GM12872 (cell line): ENCODE measurements at regions not wholly inside any gene's neighbourhood (a gene's known extent, or its start where the extent isn't known, plus 50 kb on each side); places are given as distances from the start of the nearest gene placed in this dataset.

Source experiments
- CTCF ChIP-seq: IDR thresholded peaks from 3 replicates; pipeline ENCODE4 v1.5.1; 2011; ENCODE audit warnings: low read depth, mild to moderate bottlenecking, low read length, moderate library complexity; ENCODE audit not compliant: insufficient read depth

GRCh38 chr21:35849144-35849543, 211.2 kb downstream of the SETD4 start:
- no peak for TF ChIP-seq CTCF

GRCh38 chr21:35843911-35844667, 216.2 kb downstream of the SETD4 start:
- TF ChIP-seq CTCF = no peak

- no peak for TF ChIP-seq CTCF
Measured at GRCh38 chr21:35840949-35841348, 219.4 kb downstream of the SETD4 start.

GRCh38 chr21:35840197-35840799, 220.0 kb downstream of the SETD4 start:
- peak; percentile 77 for TF ChIP-seq CTCF

- no peak for TF ChIP-seq CTCF
Measured at GRCh38 chr21:35838987-35839763, 221.2 kb downstream of the SETD4 start.

GRCh38 chr21:35838350-35838749, 222.0 kb downstream of the SETD4 start:
- no peak for TF ChIP-seq CTCF

GRCh38 chr21:35833991-35834390, 226.3 kb downstream of the SETD4 start:
- TF ChIP-seq CTCF = no peak
